ENCODE measurements at regions not wholly inside any gene's neighbourhood (a gene's known extent, or its start where the extent isn't known, plus 50 kb on each side); places are given as distances from the start of the nearest gene placed in this dataset.

GRCh38 chr6:68053805-68054373, 581.2 kb upstream of the ADGRB3 start:
- DNase-seq = no peak
- Histone ChIP-seq H3K4me3 (ENCODE audit: low read depth in 1 of 2, low read length in 2 of 2) (no peak overlapping the region), H4K20me1 (ENCODE audit: insufficient read depth, low read length) (no peaks in the 10 kb centered on the region), H3K27ac (ENCODE audit: low read length) (no peak overlapping the region), H3K9ac (ENCODE audit: low read depth, low read length) (no peak overlapping the region), H3K36me3 (ENCODE audit: insufficient read depth, low read length) (no peaks in the 10 kb centered on the region), H2AFZ (ENCODE audit: low read depth, low read length) (no peak overlapping the region), H3K4me1 (ENCODE audit: insufficient read depth, low read length) (no peaks in the 10 kb centered on the region), H3K79me2 (ENCODE audit: insufficient read depth, low read length) (no peaks in the 10 kb centered on the region), H3K4me2 (ENCODE audit: insufficient read depth, low read length) (no peak overlapping the region), H3K9me3 (ENCODE audit: insufficient read depth, low read length, severe bottlenecking) (no peaks in the 10 kb centered on the region), H3K27me3 (ENCODE audit: insufficient read depth, low read length, poor library complexity) (no peaks in the 10 kb centered on the region)
- TF ChIP-seq, protein P1, sequence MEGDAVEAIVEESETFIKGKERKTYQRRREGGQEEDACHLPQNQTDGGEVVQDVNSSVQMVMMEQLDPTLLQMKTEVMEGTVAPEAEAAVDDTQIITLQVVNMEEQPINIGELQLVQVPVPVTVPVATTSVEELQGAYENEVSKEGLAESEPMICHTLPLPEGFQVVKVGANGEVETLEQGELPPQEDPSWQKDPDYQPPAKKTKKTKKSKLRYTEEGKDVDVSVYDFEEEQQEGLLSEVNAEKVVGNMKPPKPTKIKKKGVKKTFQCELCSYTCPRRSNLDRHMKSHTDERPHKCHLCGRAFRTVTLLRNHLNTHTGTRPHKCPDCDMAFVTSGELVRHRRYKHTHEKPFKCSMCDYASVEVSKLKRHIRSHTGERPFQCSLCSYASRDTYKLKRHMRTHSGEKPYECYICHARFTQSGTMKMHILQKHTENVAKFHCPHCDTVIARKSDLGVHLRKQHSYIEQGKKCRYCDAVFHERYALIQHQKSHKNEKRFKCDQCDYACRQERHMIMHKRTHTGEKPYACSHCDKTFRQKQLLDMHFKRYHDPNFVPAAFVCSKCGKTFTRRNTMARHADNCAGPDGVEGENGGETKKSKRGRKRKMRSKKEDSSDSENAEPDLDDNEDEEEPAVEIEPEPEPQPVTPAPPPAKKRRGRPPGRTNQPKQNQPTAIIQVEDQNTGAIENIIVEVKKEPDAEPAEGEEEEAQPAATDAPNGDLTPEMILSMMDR (IDR thresholded peaks at IDR 0.05; ENCODE audit: borderline replicate concordance, extremely low read depth, low read length, poor library complexity, severe bottlenecking) = no peak
- TF ChIP-seq EZH2 (IDR thresholded peaks at IDR 0.05; ENCODE audit: borderline replicate concordance, low read depth, low read length, severe bottlenecking) = no peak
- no peak for ATAC-seq (ENCODE audit: insufficient read depth, low read depth)

DNA sequence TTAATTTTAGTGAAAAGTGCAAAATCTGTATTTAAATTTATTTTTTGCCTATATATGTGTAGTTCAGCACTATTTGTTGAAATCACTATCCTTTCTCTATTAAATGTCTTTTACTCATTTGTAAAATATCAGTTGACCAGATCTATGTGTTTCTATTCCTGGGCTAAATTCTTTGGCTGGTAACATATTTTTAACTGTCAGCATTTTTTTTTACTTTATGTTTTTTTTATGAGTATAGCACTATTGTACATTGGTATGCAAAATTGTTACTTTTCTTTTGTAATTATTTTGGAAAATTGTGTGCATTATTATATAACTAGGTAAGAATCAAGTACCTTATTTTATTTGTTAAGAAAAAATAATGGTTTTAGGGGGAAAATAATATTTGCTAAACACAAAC, 582.8 kb upstream of the ADGRB3 start:
- ATAC-seq (ENCODE audit: insufficient read depth, low read depth) (no peak), DNase-seq (no peak)
- no peaks in the 10 kb centered on the region for H4K20me1 ChIP-seq (ENCODE audit: insufficient read depth, low read length)
- no peak overlapping the region for H3K4me2 ChIP-seq (ENCODE audit: insufficient read depth, low read length)
- no peak overlapping the region for H3K27ac ChIP-seq (ENCODE audit: low read length)
- TF ChIP-seq, protein P1 (IDR thresholded peaks at IDR 0.05; ENCODE audit: borderline replicate concordance, extremely low read depth, low read length, poor library complexity, severe bottlenecking) = no peak
- no peak for TF ChIP-seq EZH2 (IDR thresholded peaks at IDR 0.05; ENCODE audit: borderline replicate concordance, low read depth, low read length, severe bottlenecking)
- no peaks in the 10 kb centered on the region for H3K79me2 ChIP-seq (ENCODE audit: insufficient read depth, low read length)
- no peaks in the 10 kb centered on the region for H3K4me1 ChIP-seq (ENCODE audit: insufficient read depth, low read length)
- no peak overlapping the region for H3K4me3 ChIP-seq (ENCODE audit: low read depth in 1 of 2, low read length in 2 of 2)
- no peak overlapping the region for H3K9ac ChIP-seq (ENCODE audit: low read depth, low read length)
- no peak overlapping the region for H2AFZ ChIP-seq (ENCODE audit: low read depth, low read length)
- H3K36me3 ChIP-seq (ENCODE audit: insufficient read depth, low read length) = no peaks in the 10 kb centered on the region
- no peaks in the 10 kb centered on the region for H3K27me3 ChIP-seq (ENCODE audit: insufficient read depth, low read length, poor library complexity)
- no peaks in the 10 kb centered on the region for H3K9me3 ChIP-seq (ENCODE audit: insufficient read depth, low read length, severe bottlenecking)

GRCh38 chr6:68049562-68049961, 585.5 kb upstream of the ADGRB3 start:
- Histone ChIP-seq H3K79me2 (ENCODE audit: insufficient read depth, low read length) (no peaks in the 10 kb centered on the region), H3K9me3 (ENCODE audit: insufficient read depth, low read length, severe bottlenecking) (no peaks in the 10 kb centered on the region), H3K36me3 (ENCODE audit: insufficient read depth, low read length) (no peaks in the 10 kb centered on the region), H2AFZ (ENCODE audit: low read depth, low read length) (no peak overlapping the region), H3K4me1 (ENCODE audit: insufficient read depth, low read length) (no peaks in the 10 kb centered on the region), H3K4me3 (ENCODE audit: low read depth in 1 of 2, low read length in 2 of 2) (no peak overlapping the region), H3K27me3 (ENCODE audit: insufficient read depth, low read length, poor library complexity) (no peaks in the 10 kb centered on the region), H3K9ac (ENCODE audit: low read depth, low read length) (no peak overlapping the region), H3K27ac (ENCODE audit: low read length) (no peak overlapping the region), H3K4me2 (ENCODE audit: insufficient read depth, low read length) (no peak overlapping the region), H4K20me1 (ENCODE audit: insufficient read depth, low read length) (no peaks in the 10 kb centered on the region)
- no peak for ATAC-seq (ENCODE audit: insufficient read depth, low read depth)
- TF ChIP-seq, protein P1 (IDR thresholded peaks at IDR 0.05; ENCODE audit: borderline replicate concordance, extremely low read depth, low read length, poor library complexity, severe bottlenecking) = no peak
- no peak for TF ChIP-seq EZH2 (IDR thresholded peaks at IDR 0.05; ENCODE audit: borderline replicate concordance, low read depth, low read length, severe bottlenecking)
- no peak for DNase-seq

- Histone ChIP-seq H3K79me2 (ENCODE audit: insufficient read depth, low read length) (no peaks in the 10 kb centered on the region), H4K20me1 (ENCODE audit: insufficient read depth, low read length) (no peaks in the 10 kb centered on the region), H2AFZ (ENCODE audit: low read depth, low read length) (no peak overlapping the region), H3K4me3 (ENCODE audit: low read depth in 1 of 2, low read length in 2 of 2) (no peak overlapping the region), H3K36me3 (ENCODE audit: insufficient read depth, low read length) (no peaks in the 10 kb centered on the region), H3K9ac (ENCODE audit: low read depth, low read length) (no peak overlapping the region), H3K4me2 (ENCODE audit: insufficient read depth, low read length) (no peak overlapping the region), H3K9me3 (ENCODE audit: insufficient read depth, low read length, severe bottlenecking) (no peaks in the 10 kb centered on the region), H3K27ac (ENCODE audit: low read length) (no peak overlapping the region), H3K27me3 (ENCODE audit: insufficient read depth, low read length, poor library complexity) (no peaks in the 10 kb centered on the region), H3K4me1 (ENCODE audit: insufficient read depth, low read length) (no peaks in the 10 kb centered on the region)
- ATAC-seq (ENCODE audit: insufficient read depth, low read depth) = no peak
- DNase-seq = no peak
- TF ChIP-seq EZH2 (IDR thresholded peaks at IDR 0.05; ENCODE audit: borderline replicate concordance, low read depth, low read length, severe bottlenecking) = no peak
- TF ChIP-seq, protein P1 (IDR thresholded peaks at IDR 0.05; ENCODE audit: borderline replicate concordance, extremely low read depth, low read length, poor library complexity, severe bottlenecking) = no peak
Measured at GRCh38 chr6:68046756-68047155, 588.3 kb upstream of the ADGRB3 start.
